HepG2 (cell line): ENCODE measurements at regions not wholly inside any gene's neighbourhood (a gene's known extent, or its start where the extent isn't known, plus 50 kb on each side); places are given as distances from the start of the nearest gene placed in this dataset.

Experiments used
- ATAC-seq: fragments of 200-7000 bp; cut with Tn5 transposase; 3 replicates; pipeline ENCODE4 v1.9.1; 2020; ENCODE audit warnings: mild to moderate bottlenecking, moderate library complexity
- BruUV-seq: library from RNA; stranded (reverse); fragments of 400-500 nt; replicated peaks from 2 replicates; lab custom pipeline; 2021; lab: Mats Ljungman, UMichigan
- CTCF ChIA-PET: fragments of 300-600 bp; formaldehyde crosslinking; extraction: SDS; loops from one replicate; lab custom pipeline; 2021; ENCODE audit warnings: low total read pairs, inconsistent platforms, low intra/inter-chr PET ratio; lab: Yijun Ruan, JAX
- POLR2A ChIA-PET: fragments of 350-600 bp; sonication (Branson Sonifier 250); formaldehyde crosslinking; loops from one replicate; lab custom pipeline; 2020; ENCODE audit warnings: antibody characterized with exemption, inconsistent platforms; lab: Yijun Ruan, JAX
- DNase-seq: peaks from one replicate; pipeline ENCODE4 v3.0.0-alpha.2; 2015; ENCODE audit warnings: low spot score
- FAIRE-seq: peaks from 3 replicates; lab custom pipeline; 2011; peaks lifted over from hg19 to GRCh38; lab: Jason Lieb, UNC
- H2AFZ ChIP-seq: one replicate; pipeline ENCODE4 v1.6.1; 2011; ENCODE audit warnings: low read length, inconsistent platforms
- H3K27ac ChIP-seq: fragments of 300-600 bp; 3 replicates; pipeline ENCODE4 v1.8.0; 2011; ENCODE audit warnings: mixed run types, mild to moderate bottlenecking, mixed read lengths, low read length, inconsistent platforms; ENCODE audit not compliant: insufficient read depth; ENCODE audit errors: extremely low read length
- H3K27me3 ChIP-seq, 2 experiments: fragments of 200-600 bp in 1 of 2; 2 replicates in 1 of 2; 3 replicates in 1 of 2; pipeline versions ENCODE4 v1.6.0 to v1.8.0; 2011; ENCODE audit warnings: low read length in 2 of 2, mild to moderate bottlenecking in 2 of 2, moderate library complexity in 2 of 2, inconsistent platforms in 1 of 2; ENCODE audit not compliant: insufficient read depth in 2 of 2, control insufficient read depth in 1 of 2
- H3K36me3 ChIP-seq, 2 experiments: fragments of 200-600 bp in 1 of 2; replicated peaks in 1 of 2; 2 replicates in 1 of 2; 3 replicates in 1 of 2; pipeline versions ENCODE4 v1.5.1 to v1.8.0; 2011; ENCODE audit warnings: low read length in 2 of 2, inconsistent platforms in 1 of 2; ENCODE audit not compliant: insufficient read depth in 2 of 2, control insufficient read depth in 1 of 2
- H3K4me1 ChIP-seq: 2 replicates; pipeline ENCODE4 v1.5.1; 2012; ENCODE audit warnings: low read length, inconsistent platforms; ENCODE audit not compliant: insufficient read depth
- H3K4me2 ChIP-seq: 2 replicates; pipeline ENCODE4 v1.6.0; 2011; ENCODE audit warnings: low read depth, low read length, inconsistent platforms
- H3K4me3 ChIP-seq, 3 experiments: fragments of 200-600 bp in 1 of 3; sonication (generic), shearing (Covaris generic) in 1 of 3; replicated peaks in 1 of 3; 2 replicates each; pipeline ENCODE4 v1.5.1; 2011 to 2016; ENCODE audit warnings: low read length in 3 of 3, inconsistent platforms in 2 of 3, low read depth in 2 of 3, mild to moderate bottlenecking in 2 of 3, control low read depth in 1 of 3, mixed read lengths in 1 of 3; ENCODE audit not compliant: insufficient read depth in 1 of 3
- H3K79me2 ChIP-seq: one replicate; pipeline ENCODE4 v1.6.1; 2011; ENCODE audit warnings: low read length, inconsistent platforms; ENCODE audit not compliant: insufficient read depth
- H3K9ac ChIP-seq: 2 replicates; pipeline ENCODE4 v1.6.0; 2011; ENCODE audit warnings: mild to moderate bottlenecking, low read depth, low read length, inconsistent platforms; ENCODE audit not compliant: insufficient read depth
- H3K9me3 ChIP-seq: 2 replicates; pipeline ENCODE4 v1.5.1; 2012; ENCODE audit warnings: mild to moderate bottlenecking, low read length
- H4K20me1 ChIP-seq: 2 replicates; pipeline ENCODE4 v1.6.0; 2011; ENCODE audit warnings: inconsistent platforms, mild to moderate bottlenecking, low read length, moderate library complexity; ENCODE audit not compliant: insufficient read depth
- ATF7-NPFF ChIP-seq: sonication (generic); formaldehyde crosslinking; IDR thresholded peaks from 2 replicates; pipeline ENCODE4 v1.8.1; 2023; ENCODE audit warnings: mild to moderate bottlenecking, low read depth, missing genetic modification reagents, moderate library complexity
- BCL6 ChIP-seq: IDR thresholded peaks from 2 replicates; pipeline ENCODE4 v1.6.1; 2016; ENCODE audit warnings: missing genetic modification reagents, missing compliant biosample characterization
- DMAP1 ChIP-seq: IDR thresholded peaks from 2 replicates; pipeline ENCODE4 v1.6.1; 2016
- DNMT3B ChIP-seq: conservative IDR thresholded peaks from 2 replicates; pipeline ENCODE4 v1.6.1; 2016; ENCODE audit warnings: missing biosample characterization, control low read depth
- DPF2 ChIP-seq: sonication (generic); formaldehyde crosslinking; IDR thresholded peaks from 2 replicates; pipeline ENCODE4 v1.4.0; 2020; ENCODE audit warnings: mild to moderate bottlenecking, low read depth, missing genetic modification reagents, borderline replicate concordance
- ETV6 ChIP-seq: sonication (generic); formaldehyde crosslinking; conservative IDR thresholded peaks from 2 replicates; pipeline ENCODE4 v1.4.0; 2020; ENCODE audit warnings: missing genetic modification reagents
- GRHL1 ChIP-seq: sonication (generic); formaldehyde crosslinking; conservative IDR thresholded peaks from 2 replicates; pipeline ENCODE4 v1.8.0; 2022; ENCODE audit warnings: missing genetic modification reagents
- HOMEZ ChIP-seq: IDR thresholded peaks from 2 replicates; pipeline ENCODE4 v1.6.1; 2016; ENCODE audit warnings: low read depth
- KLF9 ChIP-seq: IDR thresholded peaks from 2 replicates; pipeline ENCODE4 v1.6.1; 2016; ENCODE audit warnings: low read depth
- MBNL3 ChIP-seq: fragments of 250-450 bp; sonication (Bioruptor Pico); conservative IDR thresholded peaks from 2 replicates; pipeline ENCODE4 v1.8.0; 2022; ENCODE audit warnings: mild to moderate bottlenecking, inconsistent platforms
- STAT6 ChIP-seq: sonication (generic); formaldehyde crosslinking; IDR thresholded peaks from 2 replicates; pipeline ENCODE4 v1.4.0; 2020; ENCODE audit warnings: missing genetic modification reagents, mild to moderate bottlenecking, borderline replicate concordance
- ZNF263 ChIP-seq: sonication (generic); formaldehyde crosslinking; IDR thresholded peaks from 2 replicates; pipeline ENCODE4 v1.4.0; 2020; ENCODE audit warnings: missing genetic modification reagents
- ZNF329 ChIP-seq: sonication (generic); formaldehyde crosslinking; IDR thresholded peaks from 2 replicates; pipeline ENCODE4 v1.9.0; 2021; ENCODE audit warnings: low read depth, mild to moderate bottlenecking, missing genetic modification reagents
- ZNF362 ChIP-seq: sonication (generic); formaldehyde crosslinking; IDR thresholded peaks from 2 replicates; pipeline ENCODE4 v1.4.0; 2020; ENCODE audit warnings: missing genetic modification reagents, mild to moderate bottlenecking, borderline replicate concordance
- WGBS: methylation state at CpG from one replicate; pipeline ENCODE4 v1.1.6; 2017; ENCODE audit warnings: low lambda C conversion rate; 5-methylcytosine and 5-hydroxymethylcytosine counted together
- in situ Hi-C: cut with HindIII; loops from 2 replicates; pipeline ENCODE4 v1.10.0; 2017; ENCODE audit warnings: low pct_unique_long_range_greater_than_20kb; ENCODE audit not compliant: extremely low pct_ligation_motif_present
- intact Hi-C: fragments of 100-400 bp; cut with micrococcal nuclease; formaldehyde crosslinking; loops from one replicate; pipeline ENCODE4 v1.10.0; 2022; ENCODE audit not compliant: unreplicated experiment

- TF ChIP-seq ZNF362 (CRISPR knock-in tag) = peak; percentile 86; the same call in 1 of the 2 replicates
- peak; percentile 35; the same call in 1 of the 2 replicates for TF ChIP-seq DMAP1 (CRISPR knock-in tag)
- TF ChIP-seq DPF2 (CRISPR knock-in tag) = peak; percentile 44; the same call in 1 of the 2 replicates
- peak; percentile 21; the same call in 1 of the 2 replicates for TF ChIP-seq STAT6 (CRISPR knock-in tag)
Observed at GRCh38 chr20:53773066-53773791, 179.6 kb upstream of the ZNF217 start (continued).

- Histone ChIP-seq H3K9ac (peak overlapping the region; percentile 58), H3K4me2 (peak overlapping the region; percentile 59), H3K9me3 (no peaks in the 10 kb centered on the region), H3K27ac (peak overlapping the region; percentile 78), H3K36me3 (no peaks in the 10 kb centered on the region), H3K79me2 (no peaks in the 10 kb centered on the region), H3K27me3 (no peaks in the 10 kb centered on the region), H4K20me1 (no peaks in the 10 kb centered on the region), H3K4me3 (peak overlapping the region in 2 of 3 experiments; percentile 8 to 10; a peak in 2 of 6 replicates), H2AFZ (peak overlapping the region; percentile 55), H3K4me1 (peaks cover 94% of the 10 kb centered on the region)
- 6% methylated on average over 5 of the region's 5 CpGs for WGBS
- no TSS peak for BruUV-seq
- ChIA-PET POLR2A (interaction anchor here (0.9 to 1.9 kb wide), 18 partner anchors 8 to 334 kb away, joined by 3 to 17 read pairs (median 4); partner anchors contain the start of gene ZNF217), CTCF (no interaction called here)
- peak; percentile 92 for DNase-seq
- no peak for FAIRE-seq
- ATAC-seq = peak; percentile 38
- in situ Hi-C loops (no loop called here), intact Hi-C loops (loop anchor here (2.0 kb wide), 1 partner anchor 32 kb away; no protein-coding TSS in a partner anchor)
- TF ChIP-seq ZNF329 (CRISPR knock-in tag) = no peak
- TF ChIP-seq GRHL1 (CRISPR knock-in tag) = no peak
- TF ChIP-seq KLF9 (CRISPR knock-in tag) = 0 out of 2 replicates have a peak, but pooled peaks have one; percentile 41
- no peak for TF ChIP-seq ATF7-NPFF
- no peak for TF ChIP-seq MBNL3 (CRISPR knock-in tag)
- peak; percentile 84 for TF ChIP-seq BCL6 (CRISPR knock-in tag)
- TF ChIP-seq ETV6 = no peak
- no peak for TF ChIP-seq HOMEZ (CRISPR knock-in tag)
- 0 out of 2 replicates have a peak, but pooled peaks have one; percentile 23 for TF ChIP-seq DNMT3B (CRISPR knock-in tag)
- no peak for TF ChIP-seq ZNF263 (CRISPR knock-in tag)
Observed at GRCh38 chr20:53769041-53769440, 175.4 kb upstream of the ZNF217 start.
